Lower lobe of right lung (tissue), 2 donors: ENCODE measurements at regions not wholly inside any gene's neighbourhood (a gene's known extent, or its start where the extent isn't known, plus 50 kb on each side); places are given as distances from the start of the nearest gene placed in this dataset.

Source experiments
- ATAC-seq, 2 donors: fragments of 200-7000 bp; cut with Tn5 transposase; one replicate each; pipeline ENCODE4 v1.9.1; 2020 to 2022; ENCODE audit warnings: mild to moderate bottlenecking in 2 of 2, moderate library complexity in 2 of 2
- DNase-seq: peaks from one replicate; pipeline ENCODE4 v3.0.0-alpha.2; 2020
- H3K27ac ChIP-seq: fragments of 200-600 bp; one replicate; pipeline ENCODE4 v1.8.0; 2022
- H3K27me3 ChIP-seq: fragments of 200-600 bp; one replicate; pipeline ENCODE4 v1.8.0; 2022; ENCODE audit warnings: low read depth
- H3K36me3 ChIP-seq: fragments of 200-600 bp; one replicate; pipeline ENCODE4 v1.8.0; 2022; ENCODE audit warnings: mild to moderate bottlenecking
- H3K4me1 ChIP-seq: fragments of 200-600 bp; one replicate; pipeline ENCODE4 v1.8.0; 2022
- H3K4me3 ChIP-seq: fragments of 200-600 bp; one replicate; pipeline ENCODE4 v1.8.0; 2022; ENCODE audit warnings: mild to moderate bottlenecking
- H3K9me3 ChIP-seq: fragments of 200-600 bp; one replicate; pipeline ENCODE4 v1.8.0; 2022
- CTCF ChIP-seq: fragments of 200-600 bp; IDR thresholded peaks from one replicate; pipeline ENCODE4 v1.8.0; 2022; ENCODE audit warnings: antibody characterized with exemption, mild to moderate bottlenecking
- intact Hi-C: fragments of 100-400 bp; cut with DNase I; formaldehyde crosslinking; loops from one replicate; pipeline ENCODE4 v1.11.0; 2022
- donor health status: DM: no; HTN: yes; CAD: no; lungs with severe emphysema.

GRCh38 chr1:178649582-178650350, 75.3 kb upstream of the RALGPS2 start:
- ATAC-seq (no peak), DNase-seq (no peak)
- Histone ChIP-seq H3K36me3 (no peaks in the 10 kb centered on the region), H3K27me3 (no peaks in the 10 kb centered on the region), H3K27ac (no peak overlapping the region), H3K9me3 (no peaks in the 10 kb centered on the region), H3K4me1 (no peaks in the 10 kb centered on the region), H3K4me3 (no peak overlapping the region)
- intact Hi-C loops = no loop called here
- TF ChIP-seq CTCF = no peak

- Histone ChIP-seq H3K36me3 (no peaks in the 10 kb centered on the region), H3K9me3 (no peaks in the 10 kb centered on the region), H3K4me1 (no peaks in the 10 kb centered on the region), H3K4me3 (no peak overlapping the region), H3K27ac (no peak overlapping the region), H3K27me3 (no peaks in the 10 kb centered on the region)
- no peak for ATAC-seq
- no peak for DNase-seq
- intact Hi-C loops = no loop called here
- TF ChIP-seq CTCF = no peak
These were observed 74.0 kb upstream of the RALGPS2 start for GRCh38 chr1:178650934-178651511.

- ATAC-seq = no peak
- TF ChIP-seq CTCF = no peak
- DNase-seq = no peak
- no peak overlapping the region for H3K4me3 ChIP-seq
- no peaks in the 10 kb centered on the region for H3K9me3 ChIP-seq
- H3K36me3 ChIP-seq = no peaks in the 10 kb centered on the region
- no peaks in the 10 kb centered on the region for H3K4me1 ChIP-seq
- no peaks in the 10 kb centered on the region for H3K27me3 ChIP-seq
- H3K27ac ChIP-seq = no peak overlapping the region
- intact Hi-C loops = no loop called here
These were observed 73.3 kb upstream of the RALGPS2 start for GRCh38 chr1:178651742-178652141.

GRCh38 chr1:178652506-178653490, 72.2 kb upstream of the RALGPS2 start:
- intact Hi-C loops = no loop called here
- no peaks in the 10 kb centered on the region for H3K4me1 ChIP-seq
- no peaks in the 10 kb centered on the region for H3K27me3 ChIP-seq
- ATAC-seq (no peak), DNase-seq (no peak)
- H3K9me3 ChIP-seq = no peaks in the 10 kb centered on the region
- H3K27ac ChIP-seq = no peak overlapping the region
- no peak overlapping the region for H3K4me3 ChIP-seq
- H3K36me3 ChIP-seq = no peaks in the 10 kb centered on the region
- TF ChIP-seq CTCF = no peak

- no peak overlapping the region for H3K27ac ChIP-seq
- no peaks in the 10 kb centered on the region for H3K9me3 ChIP-seq
- TF ChIP-seq CTCF = no peak
- no peak overlapping the region for H3K4me3 ChIP-seq
- no peaks in the 10 kb centered on the region for H3K27me3 ChIP-seq
- no peaks in the 10 kb centered on the region for H3K4me1 ChIP-seq
- no peak for DNase-seq
- H3K36me3 ChIP-seq = no peaks in the 10 kb centered on the region
- ATAC-seq = no peak
- intact Hi-C loops = no loop called here
These were observed 65.2 kb upstream of the RALGPS2 start for GRCh38 chr1:178659789-178660208.
